SH-SY5Y (cell line): ENCODE measurements at regions not wholly inside any gene's neighbourhood (a gene's known extent, or its start where the extent isn't known, plus 50 kb on each side); places are given as distances from the start of the nearest gene placed in this dataset.

ENCODE experiments used
- GATA2 ChIP-seq: IDR thresholded peaks from 2 replicates; pipeline ENCODE4 v1.6.1; 2011; ENCODE audit warnings: mild to moderate bottlenecking, low read depth, low read length
- GATA3 ChIP-seq: IDR thresholded peaks from 2 replicates; pipeline ENCODE4 v1.6.1; 2011; ENCODE audit warnings: low read depth, mild to moderate bottlenecking, low read length, moderate library complexity

DNA sequence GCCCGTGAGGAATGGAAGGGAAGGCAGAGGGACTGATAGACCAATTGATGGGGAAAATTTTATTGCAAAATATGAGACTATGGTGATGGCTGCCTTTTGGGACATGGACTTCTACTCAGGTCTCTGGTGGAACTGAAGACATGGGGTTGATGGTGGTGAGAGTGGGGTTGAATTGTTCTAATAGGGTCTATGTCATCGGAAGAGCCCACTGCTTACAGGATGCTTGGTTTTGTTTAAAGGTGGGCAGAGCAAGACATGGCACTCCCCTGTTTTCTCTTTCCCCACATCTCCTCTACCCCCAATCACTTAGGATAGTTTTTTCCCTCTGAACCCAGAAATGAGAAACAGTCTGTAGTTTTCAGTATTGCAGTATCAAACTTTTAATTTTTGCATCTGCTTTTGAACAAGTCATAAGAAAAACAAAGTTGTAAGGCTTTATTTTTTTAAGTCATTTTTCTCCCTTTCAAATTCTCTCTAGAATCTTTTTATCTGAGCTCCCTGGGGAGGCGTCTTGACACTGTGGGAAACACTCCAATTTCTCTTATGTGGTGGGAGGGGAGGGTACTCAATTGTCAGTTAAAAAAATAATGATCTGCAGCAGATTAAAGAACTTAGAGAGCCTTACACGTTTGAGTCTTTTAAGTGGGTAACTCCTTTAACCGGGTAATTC lies 276.2 kb upstream of the TBC1D5 start:
- TF ChIP-seq GATA3: no peak
- no peak for TF ChIP-seq GATA2
